Prostate gland (tissue), 2 donors: ENCODE measurements at regions not wholly inside any gene's neighbourhood (a gene's known extent, or its start where the extent isn't known, plus 50 kb on each side); places are given as distances from the start of the nearest gene placed in this dataset.

Source experiments
- POLR2A ChIP-seq: fragments of 450-650 bp; IDR thresholded peaks from one replicate; pipeline ENCODE4 v1.6.1; 2016; ENCODE audit warnings: antibody characterized with exemption, mild to moderate bottlenecking
- TF ChIP-seq, protein P1 (sequence below), 4 experiments: fragments of 200-600 bp in 2 of 4; fragments of 450-650 bp in 2 of 4; sonication (generic) in 2 of 4; IDR thresholded peaks; 1 replicate in 3 of 4; 2 replicates in 1 of 4; pipeline ENCODE4 v1.5.1; 2016 to 2019; ENCODE audit warnings: antibody characterized with exemption in 4 of 4, mild to moderate bottlenecking in 2 of 4, moderate library complexity in 2 of 4

DNA sequence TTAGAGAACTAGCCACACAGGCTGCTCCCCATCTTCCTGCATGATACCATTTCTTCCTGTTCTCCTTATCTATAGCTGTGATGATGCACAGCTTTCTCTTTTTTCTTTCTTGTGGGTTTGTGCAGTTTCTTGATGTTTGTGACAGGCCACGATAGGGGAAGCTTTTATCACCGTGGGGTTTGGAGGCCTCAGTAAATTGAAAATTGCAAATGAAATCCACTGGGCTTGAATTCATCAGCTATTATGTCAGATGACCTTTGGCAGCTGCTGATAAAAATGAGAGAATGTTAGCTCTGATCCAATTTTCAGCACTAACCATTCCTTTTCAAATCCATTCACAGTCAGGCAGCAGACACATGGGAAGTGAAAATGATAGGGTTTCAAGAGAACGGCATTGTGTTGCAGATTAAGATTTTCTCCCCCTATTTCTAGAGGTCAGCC lies 176.9 kb upstream of the SOX2 start:
- TF ChIP-seq, protein P1, sequence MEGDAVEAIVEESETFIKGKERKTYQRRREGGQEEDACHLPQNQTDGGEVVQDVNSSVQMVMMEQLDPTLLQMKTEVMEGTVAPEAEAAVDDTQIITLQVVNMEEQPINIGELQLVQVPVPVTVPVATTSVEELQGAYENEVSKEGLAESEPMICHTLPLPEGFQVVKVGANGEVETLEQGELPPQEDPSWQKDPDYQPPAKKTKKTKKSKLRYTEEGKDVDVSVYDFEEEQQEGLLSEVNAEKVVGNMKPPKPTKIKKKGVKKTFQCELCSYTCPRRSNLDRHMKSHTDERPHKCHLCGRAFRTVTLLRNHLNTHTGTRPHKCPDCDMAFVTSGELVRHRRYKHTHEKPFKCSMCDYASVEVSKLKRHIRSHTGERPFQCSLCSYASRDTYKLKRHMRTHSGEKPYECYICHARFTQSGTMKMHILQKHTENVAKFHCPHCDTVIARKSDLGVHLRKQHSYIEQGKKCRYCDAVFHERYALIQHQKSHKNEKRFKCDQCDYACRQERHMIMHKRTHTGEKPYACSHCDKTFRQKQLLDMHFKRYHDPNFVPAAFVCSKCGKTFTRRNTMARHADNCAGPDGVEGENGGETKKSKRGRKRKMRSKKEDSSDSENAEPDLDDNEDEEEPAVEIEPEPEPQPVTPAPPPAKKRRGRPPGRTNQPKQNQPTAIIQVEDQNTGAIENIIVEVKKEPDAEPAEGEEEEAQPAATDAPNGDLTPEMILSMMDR (IDR thresholded peaks at IDR 0.05), result no peak
- no peak for TF ChIP-seq POLR2A
